Erythroblast (primary cell): ENCODE measurements at regions not wholly inside any gene's neighbourhood (a gene's known extent, or its start where the extent isn't known, plus 50 kb on each side); places are given as distances from the start of the nearest gene placed in this dataset.

Experiments
- GATA1 ChIP-seq: IDR thresholded peaks from 2 replicates; pipeline ENCODE4 v1.6.1; 2011; ENCODE audit warnings: low read depth, mild to moderate bottlenecking, control low read depth, low read length, moderate library complexity
- POLR2A ChIP-seq: IDR thresholded peaks from 2 replicates; pipeline ENCODE4 v1.6.1; 2011; ENCODE audit warnings: mild to moderate bottlenecking, low read length

GRCh38 chr16:64364016-64364415, 757.8 kb downstream of the CDH11 start:
- TF ChIP-seq POLR2A (no peak), GATA1 (no peak)
